Liver (tissue), 3 donors: ENCODE measurements at regions not wholly inside any gene's neighbourhood (a gene's known extent, or its start where the extent isn't known, plus 50 kb on each side); places are given as distances from the start of the nearest gene placed in this dataset.

Source experiments
- EGR1 ChIP-seq, 2 donors: IDR thresholded peaks; 2 replicates each; pipeline ENCODE4 v1.6.1; 2016 to 2018; ENCODE audit warnings: antibody characterized with exemption in 2 of 2, low read depth in 2 of 2
- FOXA1 ChIP-seq: IDR thresholded peaks from 2 replicates; pipeline ENCODE4 v1.6.1; 2016; ENCODE audit warnings: antibody characterized with exemption
- HNF4A ChIP-seq, 2 donors: conservative IDR thresholded peaks; 2 replicates each; pipeline ENCODE4 v1.6.1; 2016; ENCODE audit warnings: antibody characterized with exemption in 2 of 2, mild to moderate bottlenecking in 2 of 2
- HNF4G ChIP-seq: IDR thresholded peaks from 2 replicates; pipeline ENCODE4 v1.6.1; 2016; ENCODE audit warnings: antibody characterized with exemption
- JUND ChIP-seq, 2 donors: IDR thresholded peaks; 2 replicates each; pipeline ENCODE4 v1.6.1; 2016; ENCODE audit warnings: antibody characterized with exemption in 2 of 2
- NR2F2 ChIP-seq: IDR thresholded peaks from 2 replicates; pipeline ENCODE4 v1.6.1; 2016; ENCODE audit warnings: antibody characterized with exemption
- RAD21 ChIP-seq, 2 donors: IDR thresholded peaks; 2 replicates each; pipeline ENCODE4 v1.6.1; 2016; ENCODE audit warnings: antibody characterized with exemption in 2 of 2, mild to moderate bottlenecking in 2 of 2
- SP1 ChIP-seq: IDR thresholded peaks from 2 replicates; pipeline ENCODE4 v1.6.1; 2018; ENCODE audit warnings: antibody characterized with exemption, mild to moderate bottlenecking
- TAF1 ChIP-seq: conservative IDR thresholded peaks from 2 replicates; pipeline ENCODE4 v1.6.1; 2016; ENCODE audit warnings: antibody characterized with exemption, mild to moderate bottlenecking
- TF ChIP-seq, protein P1 (sequence below): fragments of 150-350 bp; IDR thresholded peaks from 2 replicates; pipeline ENCODE4 v1.5.1; 2017; ENCODE audit warnings: improper control_type of control experiment, low read depth, low read length; ENCODE audit not compliant: missing input control
- TF ChIP-seq, protein P2 (sequence below): IDR thresholded peaks from 2 replicates; pipeline ENCODE4 v1.6.1; 2016; ENCODE audit warnings: antibody characterized with exemption
- TF ChIP-seq, protein P3 (sequence below): IDR thresholded peaks from 2 replicates; pipeline ENCODE4 v1.6.1; 2016; ENCODE audit warnings: antibody characterized with exemption, mild to moderate bottlenecking
- TF ChIP-seq, protein P4 (sequence below): IDR thresholded peaks from 2 replicates; pipeline ENCODE4 v1.6.1; 2016; ENCODE audit warnings: antibody characterized with exemption
- TF ChIP-seq, protein P5 (sequence below): IDR thresholded peaks from 2 replicates; pipeline ENCODE4 v1.6.1; 2016; ENCODE audit warnings: antibody characterized with exemption
- donor health status: healthy.
- donor health status: healthy.

DNA sequence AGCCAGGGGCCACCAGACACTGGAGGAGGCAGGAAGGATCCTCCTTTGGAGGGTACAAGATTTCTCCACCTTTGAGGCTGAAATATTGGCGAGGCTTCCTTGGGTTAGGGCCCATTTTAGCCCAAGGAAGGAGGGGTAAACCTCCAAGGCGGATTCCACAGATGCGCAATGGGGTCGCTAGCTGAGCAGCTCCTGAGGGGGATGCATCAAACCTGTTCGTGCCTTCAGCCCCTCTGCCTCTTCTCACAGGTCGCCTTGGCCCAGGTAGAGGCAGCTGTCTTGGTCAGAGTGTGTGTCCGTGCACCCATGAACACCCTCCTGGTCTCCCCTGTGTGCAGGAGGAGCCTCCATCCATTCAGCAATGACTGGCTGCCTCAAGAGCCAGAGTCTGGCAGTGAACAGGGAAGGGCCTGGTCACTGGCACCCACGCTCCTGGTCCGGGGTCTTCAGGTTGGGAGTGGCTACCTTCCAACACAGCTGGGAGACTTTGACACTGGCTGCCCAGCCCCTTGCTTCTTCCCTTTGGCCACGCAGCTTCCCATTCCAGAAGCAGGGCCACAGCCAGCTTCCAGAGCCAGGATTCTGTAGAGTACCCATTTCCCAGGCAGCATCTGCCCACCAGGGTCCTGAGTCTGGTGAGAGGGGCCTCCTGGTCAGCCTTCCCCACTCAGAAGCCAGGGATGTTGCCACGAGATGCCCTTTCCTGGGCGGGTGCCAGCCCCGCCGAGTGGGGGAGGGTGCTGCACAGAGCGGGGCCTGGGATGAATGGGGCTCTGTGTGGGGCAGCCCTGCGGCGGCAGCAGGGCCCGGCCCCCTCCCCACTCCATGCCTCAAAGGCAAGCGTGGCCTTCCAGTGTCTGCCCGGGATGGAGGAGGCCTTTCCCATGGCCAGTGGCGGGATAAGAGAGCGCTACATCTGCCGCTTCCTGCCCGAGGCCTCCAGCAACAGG is 95.8 kb upstream of the GPC1 start:
- TF ChIP-seq FOXA1 (no peak), RAD21 (IDR thresholded peaks at IDR 0.05) (no peak), SP1 (no peak), JUND (IDR thresholded peaks at IDR 0.05) (no peak), NR2F2 (no peak), TAF1 (no peak), HNF4G (no peak), EGR1 (IDR thresholded peaks at IDR 0.05; ENCODE audit: low read depth in 2 of 2) (no peak), HNF4A (conservative IDR thresholded peaks at IDR 0.05) (no peak)
- TF ChIP-seq, protein P1, sequence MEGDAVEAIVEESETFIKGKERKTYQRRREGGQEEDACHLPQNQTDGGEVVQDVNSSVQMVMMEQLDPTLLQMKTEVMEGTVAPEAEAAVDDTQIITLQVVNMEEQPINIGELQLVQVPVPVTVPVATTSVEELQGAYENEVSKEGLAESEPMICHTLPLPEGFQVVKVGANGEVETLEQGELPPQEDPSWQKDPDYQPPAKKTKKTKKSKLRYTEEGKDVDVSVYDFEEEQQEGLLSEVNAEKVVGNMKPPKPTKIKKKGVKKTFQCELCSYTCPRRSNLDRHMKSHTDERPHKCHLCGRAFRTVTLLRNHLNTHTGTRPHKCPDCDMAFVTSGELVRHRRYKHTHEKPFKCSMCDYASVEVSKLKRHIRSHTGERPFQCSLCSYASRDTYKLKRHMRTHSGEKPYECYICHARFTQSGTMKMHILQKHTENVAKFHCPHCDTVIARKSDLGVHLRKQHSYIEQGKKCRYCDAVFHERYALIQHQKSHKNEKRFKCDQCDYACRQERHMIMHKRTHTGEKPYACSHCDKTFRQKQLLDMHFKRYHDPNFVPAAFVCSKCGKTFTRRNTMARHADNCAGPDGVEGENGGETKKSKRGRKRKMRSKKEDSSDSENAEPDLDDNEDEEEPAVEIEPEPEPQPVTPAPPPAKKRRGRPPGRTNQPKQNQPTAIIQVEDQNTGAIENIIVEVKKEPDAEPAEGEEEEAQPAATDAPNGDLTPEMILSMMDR: no peak
- TF ChIP-seq, protein P2, sequence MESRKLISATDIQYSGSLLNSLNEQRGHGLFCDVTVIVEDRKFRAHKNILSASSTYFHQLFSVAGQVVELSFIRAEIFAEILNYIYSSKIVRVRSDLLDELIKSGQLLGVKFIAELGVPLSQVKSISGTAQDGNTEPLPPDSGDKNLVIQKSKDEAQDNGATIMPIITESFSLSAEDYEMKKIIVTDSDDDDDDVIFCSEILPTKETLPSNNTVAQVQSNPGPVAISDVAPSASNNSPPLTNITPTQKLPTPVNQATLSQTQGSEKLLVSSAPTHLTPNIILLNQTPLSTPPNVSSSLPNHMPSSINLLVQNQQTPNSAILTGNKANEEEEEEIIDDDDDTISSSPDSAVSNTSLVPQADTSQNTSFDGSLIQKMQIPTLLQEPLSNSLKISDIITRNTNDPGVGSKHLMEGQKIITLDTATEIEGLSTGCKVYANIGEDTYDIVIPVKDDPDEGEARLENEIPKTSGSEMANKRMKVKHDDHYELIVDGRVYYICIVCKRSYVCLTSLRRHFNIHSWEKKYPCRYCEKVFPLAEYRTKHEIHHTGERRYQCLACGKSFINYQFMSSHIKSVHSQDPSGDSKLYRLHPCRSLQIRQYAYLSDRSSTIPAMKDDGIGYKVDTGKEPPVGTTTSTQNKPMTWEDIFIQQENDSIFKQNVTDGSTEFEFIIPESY: no peak
- TF ChIP-seq, protein P3, sequence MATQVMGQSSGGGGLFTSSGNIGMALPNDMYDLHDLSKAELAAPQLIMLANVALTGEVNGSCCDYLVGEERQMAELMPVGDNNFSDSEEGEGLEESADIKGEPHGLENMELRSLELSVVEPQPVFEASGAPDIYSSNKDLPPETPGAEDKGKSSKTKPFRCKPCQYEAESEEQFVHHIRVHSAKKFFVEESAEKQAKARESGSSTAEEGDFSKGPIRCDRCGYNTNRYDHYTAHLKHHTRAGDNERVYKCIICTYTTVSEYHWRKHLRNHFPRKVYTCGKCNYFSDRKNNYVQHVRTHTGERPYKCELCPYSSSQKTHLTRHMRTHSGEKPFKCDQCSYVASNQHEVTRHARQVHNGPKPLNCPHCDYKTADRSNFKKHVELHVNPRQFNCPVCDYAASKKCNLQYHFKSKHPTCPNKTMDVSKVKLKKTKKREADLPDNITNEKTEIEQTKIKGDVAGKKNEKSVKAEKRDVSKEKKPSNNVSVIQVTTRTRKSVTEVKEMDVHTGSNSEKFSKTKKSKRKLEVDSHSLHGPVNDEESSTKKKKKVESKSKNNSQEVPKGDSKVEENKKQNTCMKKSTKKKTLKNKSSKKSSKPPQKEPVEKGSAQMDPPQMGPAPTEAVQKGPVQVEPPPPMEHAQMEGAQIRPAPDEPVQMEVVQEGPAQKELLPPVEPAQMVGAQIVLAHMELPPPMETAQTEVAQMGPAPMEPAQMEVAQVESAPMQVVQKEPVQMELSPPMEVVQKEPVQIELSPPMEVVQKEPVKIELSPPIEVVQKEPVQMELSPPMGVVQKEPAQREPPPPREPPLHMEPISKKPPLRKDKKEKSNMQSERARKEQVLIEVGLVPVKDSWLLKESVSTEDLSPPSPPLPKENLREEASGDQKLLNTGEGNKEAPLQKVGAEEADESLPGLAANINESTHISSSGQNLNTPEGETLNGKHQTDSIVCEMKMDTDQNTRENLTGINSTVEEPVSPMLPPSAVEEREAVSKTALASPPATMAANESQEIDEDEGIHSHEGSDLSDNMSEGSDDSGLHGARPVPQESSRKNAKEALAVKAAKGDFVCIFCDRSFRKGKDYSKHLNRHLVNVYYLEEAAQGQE: no peak
- TF ChIP-seq, protein P4, sequence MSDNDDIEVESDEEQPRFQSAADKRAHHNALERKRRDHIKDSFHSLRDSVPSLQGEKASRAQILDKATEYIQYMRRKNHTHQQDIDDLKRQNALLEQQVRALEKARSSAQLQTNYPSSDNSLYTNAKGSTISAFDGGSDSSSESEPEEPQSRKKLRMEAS: no peak
- TF ChIP-seq, protein P5, sequence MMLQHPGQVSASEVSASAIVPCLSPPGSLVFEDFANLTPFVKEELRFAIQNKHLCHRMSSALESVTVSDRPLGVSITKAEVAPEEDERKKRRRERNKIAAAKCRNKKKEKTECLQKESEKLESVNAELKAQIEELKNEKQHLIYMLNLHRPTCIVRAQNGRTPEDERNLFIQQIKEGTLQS: no peak
